AG04450 (cell line): ENCODE measurements at regions not wholly inside any gene's neighbourhood (a gene's known extent, or its start where the extent isn't known, plus 50 kb on each side); places are given as distances from the start of the nearest gene placed in this dataset.

Experiments used
- CTCF ChIA-PET: fragments of 300-600, 350-600 bp; formaldehyde crosslinking; extraction: SDS; loops from one replicate; lab custom pipeline; 2022; ENCODE audit warnings: antibody characterized with exemption, inconsistent platforms; lab: Charles Lee
- POLR2A ChIA-PET: fragments of 350-600 bp; formaldehyde crosslinking; extraction: SDS; loops from one replicate; lab custom pipeline; 2021; ENCODE audit warnings: antibody characterized with exemption, inconsistent platforms; lab: Yijun Ruan, JAX
- DNase-seq: peaks from one replicate; pipeline ENCODE4 v3.0.0-alpha.2; 2011; ENCODE audit warnings: low read depth, low spot score
- H3K27ac ChIP-seq: one replicate; pipeline ENCODE4 v1.5.1; 2012; ENCODE audit warnings: low read depth, low read length, control low read depth
- H3K27me3 ChIP-seq: one replicate; pipeline ENCODE4 v1.6.0; 2012; ENCODE audit warnings: low read length; ENCODE audit not compliant: control insufficient read depth, insufficient read depth
- H3K4me3 ChIP-seq: 2 replicates; pipeline ENCODE4 v1.5.1; 2011; ENCODE audit warnings: mild to moderate bottlenecking, low read depth, low read length, control low read depth
- H3K9me3 ChIP-seq: 2 replicates; pipeline ENCODE4 v1.5.1; 2012; ENCODE audit warnings: low read length; ENCODE audit not compliant: control insufficient read depth, insufficient read depth
- TF ChIP-seq, protein P1 (sequence below): IDR thresholded peaks from 2 replicates; pipeline ENCODE4 v1.5.1; 2011; ENCODE audit warnings: low read depth, low read length, control low read depth, inconsistent platforms

DNA sequence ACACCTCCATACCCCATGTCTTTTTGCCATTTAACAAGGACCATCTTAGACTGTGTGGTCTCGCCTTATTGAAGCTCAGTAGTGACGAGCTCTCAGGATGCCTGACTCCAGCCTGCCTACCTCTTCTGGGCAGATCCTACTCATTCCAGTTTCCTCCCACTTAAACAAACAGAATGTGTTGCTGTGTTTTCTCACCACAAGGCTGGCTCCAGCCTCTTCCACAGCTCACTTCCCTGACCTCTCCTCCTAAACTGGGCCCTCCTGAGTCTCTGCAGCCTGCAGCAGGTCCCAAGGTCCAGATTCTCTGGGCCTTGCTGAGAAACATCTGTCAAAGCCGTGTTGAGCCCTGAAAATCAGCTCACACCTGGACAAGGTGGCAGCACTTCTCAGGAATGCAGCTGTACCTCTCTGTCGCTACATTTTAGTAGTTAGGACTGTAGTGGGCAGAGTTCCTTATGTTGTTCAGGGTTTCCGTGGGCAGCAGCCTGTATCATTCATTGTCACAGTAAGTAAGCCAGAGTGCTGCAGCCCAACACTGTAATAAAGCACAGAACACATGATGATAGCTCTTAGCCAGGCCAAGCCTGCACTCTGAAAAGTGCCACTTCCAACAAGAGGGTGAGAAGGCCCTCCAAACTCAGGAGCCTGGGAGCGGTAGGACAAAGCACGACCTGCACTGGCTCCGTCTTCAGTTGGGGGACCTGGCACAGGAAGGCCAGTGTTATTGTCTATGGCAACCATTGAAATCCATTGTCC lies 68.5 kb downstream of the NKX2-1 start:
- DNase-seq = no peak
- Histone ChIP-seq H3K4me3 (no peak overlapping the region), H3K9me3 (no peaks in the 10 kb centered on the region), H3K27me3 (no peaks in the 10 kb centered on the region), H3K27ac (no peak overlapping the region)
- TF ChIP-seq, protein P1, sequence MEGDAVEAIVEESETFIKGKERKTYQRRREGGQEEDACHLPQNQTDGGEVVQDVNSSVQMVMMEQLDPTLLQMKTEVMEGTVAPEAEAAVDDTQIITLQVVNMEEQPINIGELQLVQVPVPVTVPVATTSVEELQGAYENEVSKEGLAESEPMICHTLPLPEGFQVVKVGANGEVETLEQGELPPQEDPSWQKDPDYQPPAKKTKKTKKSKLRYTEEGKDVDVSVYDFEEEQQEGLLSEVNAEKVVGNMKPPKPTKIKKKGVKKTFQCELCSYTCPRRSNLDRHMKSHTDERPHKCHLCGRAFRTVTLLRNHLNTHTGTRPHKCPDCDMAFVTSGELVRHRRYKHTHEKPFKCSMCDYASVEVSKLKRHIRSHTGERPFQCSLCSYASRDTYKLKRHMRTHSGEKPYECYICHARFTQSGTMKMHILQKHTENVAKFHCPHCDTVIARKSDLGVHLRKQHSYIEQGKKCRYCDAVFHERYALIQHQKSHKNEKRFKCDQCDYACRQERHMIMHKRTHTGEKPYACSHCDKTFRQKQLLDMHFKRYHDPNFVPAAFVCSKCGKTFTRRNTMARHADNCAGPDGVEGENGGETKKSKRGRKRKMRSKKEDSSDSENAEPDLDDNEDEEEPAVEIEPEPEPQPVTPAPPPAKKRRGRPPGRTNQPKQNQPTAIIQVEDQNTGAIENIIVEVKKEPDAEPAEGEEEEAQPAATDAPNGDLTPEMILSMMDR = no peak
- POLR2A ChIA-PET = no interaction called here
- CTCF ChIA-PET = interaction anchor here (0.5 to 0.6 kb wide), 2 partner anchors 102 to 548 kb away, joined by 3 read pairs; no protein-coding TSS in a partner anchor

- no peak overlapping the region for H3K4me3 ChIP-seq
- H3K9me3 ChIP-seq = no peaks in the 10 kb centered on the region
- no peak overlapping the region for H3K27ac ChIP-seq
- ChIA-PET CTCF (no interaction called here), POLR2A (no interaction called here)
- no peak for DNase-seq
- TF ChIP-seq, protein P1 = no peak
- H3K27me3 ChIP-seq = no peaks in the 10 kb centered on the region
These were observed 69.5 kb downstream of the NKX2-1 start for GRCh38 chr14:36450550-36450949.

DNA sequence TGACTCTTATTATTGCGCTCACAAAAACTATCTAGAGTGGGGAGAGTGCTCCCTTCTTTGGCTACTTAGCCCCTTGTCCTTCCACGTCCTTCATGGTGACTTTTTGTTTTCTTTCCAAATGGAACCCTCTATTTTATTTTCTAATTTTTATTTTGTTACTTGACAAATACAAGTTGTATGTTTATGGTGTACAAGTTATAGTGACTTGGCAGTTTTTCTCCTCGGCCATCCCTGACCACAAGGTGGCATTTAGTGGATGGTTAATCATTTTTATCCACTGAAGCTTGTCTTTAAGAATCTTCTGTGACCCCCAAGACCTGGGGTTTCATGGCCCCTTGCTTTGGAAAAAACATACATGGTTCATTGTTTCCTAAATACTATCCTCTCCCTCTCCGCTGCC lies 70.1 kb downstream of the NKX2-1 start:
- DNase-seq = no peak
- Histone ChIP-seq H3K4me3 (no peak overlapping the region), H3K9me3 (no peaks in the 10 kb centered on the region), H3K27ac (no peak overlapping the region), H3K27me3 (no peaks in the 10 kb centered on the region)
- TF ChIP-seq, protein P1 = no peak
- ChIA-PET POLR2A (no interaction called here), CTCF (no interaction called here)

DNA sequence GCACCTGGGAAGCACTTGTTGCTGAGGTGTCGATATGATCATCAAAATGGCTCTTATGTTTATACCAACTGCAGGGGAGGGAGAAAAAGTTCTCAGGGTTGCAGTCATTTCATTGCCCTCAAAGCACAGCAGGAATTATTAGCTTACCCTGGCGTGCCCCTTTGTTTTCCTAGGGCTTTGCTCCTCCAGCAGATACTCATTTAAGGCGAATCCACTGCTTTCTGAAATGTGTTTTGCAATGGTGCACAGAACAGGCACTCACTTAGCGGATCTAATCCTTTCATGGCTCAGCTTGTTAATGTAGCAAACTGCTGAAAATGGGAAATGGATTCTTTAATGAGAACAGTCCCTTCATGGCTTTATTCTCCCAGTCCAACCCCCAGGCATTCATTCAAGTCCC lies 76.7 kb downstream of the NKX2-1 start:
- TF ChIP-seq, protein P1 = no peak
- ChIA-PET CTCF (no interaction called here), POLR2A (no interaction called here)
- H3K27me3 ChIP-seq = no peaks in the 10 kb centered on the region
- no peak overlapping the region for H3K27ac ChIP-seq
- no peak overlapping the region for H3K4me3 ChIP-seq
- H3K9me3 ChIP-seq = no peaks in the 10 kb centered on the region
- DNase-seq = no peak

GRCh38 chr14:36442824-36443241 lies 77.2 kb downstream of the NKX2-1 start:
- no peak overlapping the region for H3K4me3 ChIP-seq
- CTCF ChIA-PET = no interaction called here
- no peaks in the 10 kb centered on the region for H3K9me3 ChIP-seq
- no peak for DNase-seq
- POLR2A ChIA-PET = no interaction called here
- no peaks in the 10 kb centered on the region for H3K27me3 ChIP-seq
- TF ChIP-seq, protein P1 = no peak
- H3K27ac ChIP-seq = no peak overlapping the region
